ENCODE measurements at regions not wholly inside any gene's neighbourhood (a gene's known extent, or its start where the extent isn't known, plus 50 kb on each side); places are given as distances from the start of the nearest gene placed in this dataset.

- no peak for TF ChIP-seq EZH2 (IDR thresholded peaks at IDR 0.05; ENCODE audit: borderline replicate concordance)
- no peak for TF ChIP-seq CTCF (IDR thresholded peaks at IDR 0.05; ENCODE audit: poor library complexity)
Observed at GRCh38 chr9:108119530-108120113, 630.1 kb upstream of the KLF4 start.
